ENCODE measurements at regions not wholly inside any gene's neighbourhood (a gene's known extent, or its start where the extent isn't known, plus 50 kb on each side); places are given as distances from the start of the nearest gene placed in this dataset.

- TF ChIP-seq E2F4 (CRISPR knock-in tag; IDR thresholded peaks at IDR 0.05; ENCODE audit: borderline replicate concordance, low read depth), result no peak
- no peak for TF ChIP-seq RORB (CRISPR knock-in tag; IDR thresholded peaks at IDR 0.05)
- no peak for TF ChIP-seq ESRRA (CRISPR knock-in tag; IDR thresholded peaks at IDR 0.05; ENCODE audit: borderline replicate concordance)
- TF ChIP-seq GABPB1 (CRISPR knock-in tag; IDR thresholded peaks at IDR 0.05), result no peak
Observed at GRCh38 chr15:39364721-39365120, 216.2 kb upstream of the THBS1 start (continued).

DNA sequence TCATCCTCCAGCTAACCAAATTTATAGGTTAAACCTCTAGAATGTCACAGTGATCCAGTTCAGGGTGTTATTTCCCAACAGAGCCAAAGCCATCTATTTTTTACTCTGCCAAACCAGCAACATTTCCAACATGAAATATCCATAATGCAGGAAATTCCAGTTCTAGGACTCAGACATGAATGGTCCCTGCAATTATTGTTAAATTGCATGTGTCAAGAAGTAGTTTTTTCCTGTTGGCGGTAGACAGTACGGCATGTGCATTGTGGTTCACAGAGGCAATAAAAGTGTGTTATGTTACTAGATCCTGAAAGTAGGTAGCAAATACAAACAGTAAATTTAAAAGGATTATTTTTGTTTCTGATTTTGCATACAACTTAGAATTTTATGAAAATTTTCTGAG is 215.7 kb upstream of the THBS1 start:
- no peak for DNase-seq (ENCODE audit: low spot score)
- POLR2A ChIA-PET, result no interaction called here

More for the DNA sequence above, 215.7 kb upstream of the THBS1 start:
- peaks cover 17% of the 10 kb centered on the region for H3K9me3 Mint-ChIP-seq
- H3K27ac Mint-ChIP-seq, result no peak overlapping the region
- peaks cover 3% of the 10 kb centered on the region for H3K4me1 Mint-ChIP-seq
- no peak for TF ChIP-seq ZNF671 (CRISPR knock-in tag; IDR thresholded peaks at IDR 0.05)
- TF ChIP-seq, protein P1, sequence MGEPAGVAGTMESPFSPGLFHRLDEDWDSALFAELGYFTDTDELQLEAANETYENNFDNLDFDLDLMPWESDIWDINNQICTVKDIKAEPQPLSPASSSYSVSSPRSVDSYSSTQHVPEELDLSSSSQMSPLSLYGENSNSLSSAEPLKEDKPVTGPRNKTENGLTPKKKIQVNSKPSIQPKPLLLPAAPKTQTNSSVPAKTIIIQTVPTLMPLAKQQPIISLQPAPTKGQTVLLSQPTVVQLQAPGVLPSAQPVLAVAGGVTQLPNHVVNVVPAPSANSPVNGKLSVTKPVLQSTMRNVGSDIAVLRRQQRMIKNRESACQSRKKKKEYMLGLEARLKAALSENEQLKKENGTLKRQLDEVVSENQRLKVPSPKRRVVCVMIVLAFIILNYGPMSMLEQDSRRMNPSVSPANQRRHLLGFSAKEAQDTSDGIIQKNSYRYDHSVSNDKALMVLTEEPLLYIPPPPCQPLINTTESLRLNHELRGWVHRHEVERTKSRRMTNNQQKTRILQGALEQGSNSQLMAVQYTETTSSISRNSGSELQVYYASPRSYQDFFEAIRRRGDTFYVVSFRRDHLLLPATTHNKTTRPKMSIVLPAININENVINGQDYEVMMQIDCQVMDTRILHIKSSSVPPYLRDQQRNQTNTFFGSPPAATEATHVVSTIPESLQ (CRISPR knock-in tag; IDR thresholded peaks at IDR 0.05), result no peak
- no peak for TF ChIP-seq RELA (CRISPR knock-in tag; IDR thresholded peaks at IDR 0.05; ENCODE audit: borderline replicate concordance)
- no peak for TF ChIP-seq MXD4 (CRISPR knock-in tag; IDR thresholded peaks at IDR 0.05; ENCODE audit: borderline replicate concordance)
- no peak for TF ChIP-seq GABPB1 (CRISPR knock-in tag; IDR thresholded peaks at IDR 0.05)
- TF ChIP-seq TEAD4 (CRISPR knock-in tag; IDR thresholded peaks at IDR 0.05), result no peak
- TF ChIP-seq E2F1 (CRISPR knock-in tag; IDR thresholded peaks at IDR 0.05), result no peak
- TF ChIP-seq ZNF281 (CRISPR knock-in tag; IDR thresholded peaks at IDR 0.05), result no peak
- TF ChIP-seq ZNF121 (CRISPR knock-in tag; IDR thresholded peaks at IDR 0.05), result no peak
- no peak for TF ChIP-seq NR3C1 (CRISPR knock-in tag; conservative IDR thresholded peaks at IDR 0.05; ENCODE audit: low read depth)
- no peak for TF ChIP-seq ERG (CRISPR knock-in tag; IDR thresholded peaks at IDR 0.05)
- TF ChIP-seq ZNF232 (CRISPR knock-in tag; IDR thresholded peaks at IDR 0.05), result no peak
- no peak for TF ChIP-seq ZNF423 (CRISPR knock-in tag; IDR thresholded peaks at IDR 0.05)
- H3K27me3 Mint-ChIP-seq (ENCODE audit: low read depth), result no peaks in the 10 kb centered on the region
- no peak overlapping the region for H3K4me3 Mint-ChIP-seq
- CTCF ChIA-PET, result no interaction called here
- no peak for ATAC-seq
- H3K36me3 Mint-ChIP-seq, result peaks cover 15% of the 10 kb centered on the region
